Smooth muscle cell (in vitro differentiated cells): ENCODE measurements at regions not wholly inside any gene's neighbourhood (a gene's known extent, or its start where the extent isn't known, plus 50 kb on each side); places are given as distances from the start of the nearest gene placed in this dataset.

ENCODE experiments used
- DNase-seq: peaks from one replicate; lab custom pipeline; 2025; ENCODE audit not compliant: unreplicated experiment; lab: John Stamatoyannopoulos, UW
- H2AFZ ChIP-seq: fragments of 200-600 bp; sonication (generic); 2 replicates; pipeline ENCODE4 v1.6.0; 2016; ENCODE audit warnings: antibody characterized with exemption, low read depth, mild to moderate bottlenecking
- H3F3A ChIP-seq: fragments of 200-600 bp; sonication (generic); 2 replicates; pipeline ENCODE4 v1.6.0; 2017; ENCODE audit warnings: antibody characterized with exemption, low read depth
- H3K27ac ChIP-seq: fragments of 200-600 bp; sonication (generic); 2 replicates; pipeline ENCODE4 v1.5.1; 2016; ENCODE audit warnings: low read depth, mild to moderate bottlenecking
- H3K27me3 ChIP-seq: fragments of 200-600 bp; sonication (generic); 2 replicates; pipeline ENCODE4 v1.6.1; 2016; ENCODE audit warnings: low read depth, mild to moderate bottlenecking
- H3K36me3 ChIP-seq: fragments of 200-600 bp; sonication (generic); 2 replicates; pipeline ENCODE4 v1.5.1; 2016; ENCODE audit warnings: low read depth
- H3K4me1 ChIP-seq: fragments of 200-600 bp; sonication (generic); 2 replicates; pipeline ENCODE4 v1.5.1; 2016; ENCODE audit warnings: low read depth
- H3K4me2 ChIP-seq: fragments of 200-600 bp; sonication (generic); 2 replicates; pipeline ENCODE4 v1.6.0; 2016; ENCODE audit warnings: mild to moderate bottlenecking
- H3K4me3 ChIP-seq: fragments of 200-600 bp; sonication (generic); 2 replicates; pipeline ENCODE4 v1.5.1; 2016; ENCODE audit warnings: mild to moderate bottlenecking
- H3K79me2 ChIP-seq: fragments of 200-600 bp; sonication (generic); 2 replicates; pipeline ENCODE4 v1.6.0; 2016; ENCODE audit warnings: low read depth, mild to moderate bottlenecking
- H3K9ac ChIP-seq: fragments of 200-600 bp; sonication (generic); 2 replicates; pipeline ENCODE4 v1.6.0; 2016; ENCODE audit warnings: low read depth
- H3K9me3 ChIP-seq: fragments of 200-600 bp; sonication (generic); replicated peaks from 2 replicates; pipeline ENCODE4 v1.5.1; 2016; ENCODE audit warnings: low read depth
- H4K20me1 ChIP-seq: fragments of 200-600 bp; sonication (generic); 2 replicates; pipeline ENCODE4 v1.6.0; 2016; ENCODE audit warnings: low read depth
- WGBS: methylation state at CpG from one replicate; pipeline ENCODE4 v1.1.7; 2016; ENCODE audit warnings: low lambda C conversion rate; 5-methylcytosine and 5-hydroxymethylcytosine counted together
- TF ChIP-seq, protein P1 (sequence below): fragments of 200-600 bp; sonication (generic); IDR thresholded peaks from 2 replicates; pipeline ENCODE4 v1.5.1; 2017; ENCODE audit warnings: borderline replicate concordance, mild to moderate bottlenecking, antibody characterized with exemption; ENCODE audit not compliant: insufficient read depth, poor library complexity, severe bottlenecking

- no peaks in the 10 kb centered on the region for H3K36me3 ChIP-seq
- H3K9ac ChIP-seq: no peak overlapping the region
- H3K4me2 ChIP-seq: no peak overlapping the region
- TF ChIP-seq, protein P1, sequence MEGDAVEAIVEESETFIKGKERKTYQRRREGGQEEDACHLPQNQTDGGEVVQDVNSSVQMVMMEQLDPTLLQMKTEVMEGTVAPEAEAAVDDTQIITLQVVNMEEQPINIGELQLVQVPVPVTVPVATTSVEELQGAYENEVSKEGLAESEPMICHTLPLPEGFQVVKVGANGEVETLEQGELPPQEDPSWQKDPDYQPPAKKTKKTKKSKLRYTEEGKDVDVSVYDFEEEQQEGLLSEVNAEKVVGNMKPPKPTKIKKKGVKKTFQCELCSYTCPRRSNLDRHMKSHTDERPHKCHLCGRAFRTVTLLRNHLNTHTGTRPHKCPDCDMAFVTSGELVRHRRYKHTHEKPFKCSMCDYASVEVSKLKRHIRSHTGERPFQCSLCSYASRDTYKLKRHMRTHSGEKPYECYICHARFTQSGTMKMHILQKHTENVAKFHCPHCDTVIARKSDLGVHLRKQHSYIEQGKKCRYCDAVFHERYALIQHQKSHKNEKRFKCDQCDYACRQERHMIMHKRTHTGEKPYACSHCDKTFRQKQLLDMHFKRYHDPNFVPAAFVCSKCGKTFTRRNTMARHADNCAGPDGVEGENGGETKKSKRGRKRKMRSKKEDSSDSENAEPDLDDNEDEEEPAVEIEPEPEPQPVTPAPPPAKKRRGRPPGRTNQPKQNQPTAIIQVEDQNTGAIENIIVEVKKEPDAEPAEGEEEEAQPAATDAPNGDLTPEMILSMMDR: no peak
- WGBS: 88% methylated on average over 7 of the region's 7 CpGs
- H3F3A ChIP-seq: no peaks in the 10 kb centered on the region
- H3K9me3 ChIP-seq: no peaks in the 10 kb centered on the region
- no peak overlapping the region for H3K27ac ChIP-seq
- H2AFZ ChIP-seq: no peak overlapping the region
- H4K20me1 ChIP-seq: no peaks in the 10 kb centered on the region
- no peaks in the 10 kb centered on the region for H3K4me1 ChIP-seq
- H3K27me3 ChIP-seq: no peaks in the 10 kb centered on the region
- H3K4me3 ChIP-seq: no peak overlapping the region
- DNase-seq: no peak
- H3K79me2 ChIP-seq: no peaks in the 10 kb centered on the region
Observed at GRCh38 chr1:239293350-239294110, 92.8 kb upstream of the CHRM3 start.

GRCh38 chr1:239288820-239289554, 97.4 kb upstream of the CHRM3 start:
- H2AFZ ChIP-seq: peak overlapping the region; percentile 35
- TF ChIP-seq, protein P1: no peak
- H3K9me3 ChIP-seq: peaks cover 4% of the 10 kb centered on the region
- no peaks in the 10 kb centered on the region for H3K79me2 ChIP-seq
- peak overlapping the region; percentile 48 for H3K27ac ChIP-seq
- no peaks in the 10 kb centered on the region for H3K36me3 ChIP-seq
- 39% methylated on average over 1 of the region's 1 CpG for WGBS
- H3K4me1 ChIP-seq: no peaks in the 10 kb centered on the region
- H3K4me3 ChIP-seq: no peak overlapping the region
- no peaks in the 10 kb centered on the region for H4K20me1 ChIP-seq
- no peak for DNase-seq
- H3K9ac ChIP-seq: no peak overlapping the region
- H3K27me3 ChIP-seq: no peaks in the 10 kb centered on the region
- no peaks in the 10 kb centered on the region for H3F3A ChIP-seq
- peak overlapping the region; percentile 28 for H3K4me2 ChIP-seq

DNA sequence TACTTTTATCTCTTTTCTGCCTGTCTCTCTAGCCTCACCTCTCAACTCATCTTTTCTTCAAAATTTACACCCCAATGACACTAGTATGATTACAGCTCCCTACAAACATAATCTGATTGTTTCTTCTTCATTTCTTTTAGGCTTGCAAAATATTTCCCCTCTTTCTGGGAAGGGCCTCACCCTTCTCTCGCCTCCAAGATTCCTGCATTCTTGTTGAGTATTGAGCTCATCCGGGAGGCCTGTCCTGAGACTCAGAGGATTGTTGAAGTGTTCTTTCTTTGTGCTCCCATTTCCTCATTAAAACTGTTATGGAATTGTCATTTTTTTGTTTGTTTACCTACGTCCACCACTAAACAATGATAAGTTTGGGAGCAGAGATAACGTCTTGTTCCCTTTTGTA, 99.1 kb upstream of the CHRM3 start:
- H3K4me3 ChIP-seq: no peak overlapping the region
- no peaks in the 10 kb centered on the region for H3K4me1 ChIP-seq
- H3F3A ChIP-seq: no peaks in the 10 kb centered on the region
- H3K36me3 ChIP-seq: no peaks in the 10 kb centered on the region
- H3K9ac ChIP-seq: no peak overlapping the region
- no peak overlapping the region for H3K4me2 ChIP-seq
- H4K20me1 ChIP-seq: no peaks in the 10 kb centered on the region
- no peaks in the 10 kb centered on the region for H3K27me3 ChIP-seq
- H3K9me3 ChIP-seq: peaks cover 4% of the 10 kb centered on the region
- peak overlapping the region; percentile 51 for H2AFZ ChIP-seq
- H3K27ac ChIP-seq: no peak overlapping the region
- no peaks in the 10 kb centered on the region for H3K79me2 ChIP-seq
- TF ChIP-seq, protein P1: no peak
- no peak for DNase-seq
- 77% methylated on average over 4 of the region's 4 CpGs for WGBS
